ENCODE measurements at regions not wholly inside any gene's neighbourhood (a gene's known extent, or its start where the extent isn't known, plus 50 kb on each side); places are given as distances from the start of the nearest gene placed in this dataset.

DNA sequence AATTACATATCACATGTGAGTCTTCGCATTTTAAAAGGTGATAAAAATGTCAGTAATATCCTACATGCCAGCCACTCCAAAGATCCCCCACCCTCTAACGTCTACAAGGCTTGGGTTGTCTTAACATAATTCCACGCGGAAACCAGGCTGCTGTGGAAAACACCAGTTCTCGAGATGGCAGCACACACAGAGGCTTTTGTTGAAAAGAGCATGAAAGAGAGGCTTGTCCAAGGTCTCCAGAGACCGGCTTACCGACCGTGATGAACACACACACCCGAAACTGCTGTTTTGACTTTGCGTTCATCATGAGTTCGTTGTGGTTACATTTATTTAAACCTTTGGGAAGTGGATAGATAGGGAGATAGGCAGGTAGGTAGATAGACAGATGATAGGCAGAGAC, 87.9 kb downstream of the CRLF2 start:
- TF ChIP-seq, protein P1, sequence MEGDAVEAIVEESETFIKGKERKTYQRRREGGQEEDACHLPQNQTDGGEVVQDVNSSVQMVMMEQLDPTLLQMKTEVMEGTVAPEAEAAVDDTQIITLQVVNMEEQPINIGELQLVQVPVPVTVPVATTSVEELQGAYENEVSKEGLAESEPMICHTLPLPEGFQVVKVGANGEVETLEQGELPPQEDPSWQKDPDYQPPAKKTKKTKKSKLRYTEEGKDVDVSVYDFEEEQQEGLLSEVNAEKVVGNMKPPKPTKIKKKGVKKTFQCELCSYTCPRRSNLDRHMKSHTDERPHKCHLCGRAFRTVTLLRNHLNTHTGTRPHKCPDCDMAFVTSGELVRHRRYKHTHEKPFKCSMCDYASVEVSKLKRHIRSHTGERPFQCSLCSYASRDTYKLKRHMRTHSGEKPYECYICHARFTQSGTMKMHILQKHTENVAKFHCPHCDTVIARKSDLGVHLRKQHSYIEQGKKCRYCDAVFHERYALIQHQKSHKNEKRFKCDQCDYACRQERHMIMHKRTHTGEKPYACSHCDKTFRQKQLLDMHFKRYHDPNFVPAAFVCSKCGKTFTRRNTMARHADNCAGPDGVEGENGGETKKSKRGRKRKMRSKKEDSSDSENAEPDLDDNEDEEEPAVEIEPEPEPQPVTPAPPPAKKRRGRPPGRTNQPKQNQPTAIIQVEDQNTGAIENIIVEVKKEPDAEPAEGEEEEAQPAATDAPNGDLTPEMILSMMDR (IDR thresholded peaks at IDR 0.05; ENCODE audit: insufficient read depth, low read depth, low read length) = no peak
- TF ChIP-seq EZH2 (IDR thresholded peaks at IDR 0.05; ENCODE audit: insufficient read depth, low read length) = no peak
